ENCODE measurements at regions not wholly inside any gene's neighbourhood (a gene's known extent, or its start where the extent isn't known, plus 50 kb on each side); places are given as distances from the start of the nearest gene placed in this dataset.
"Not testable (repeated sequence)": the region's sequence is repeated elsewhere in the genome, so short reads cannot be mapped to it uniquely, and the experiment has no call there.

- Histone ChIP-seq H3K4me1 (ENCODE audit: control insufficient read depth in 2 of 2, insufficient read depth in 2 of 2, low read length in 2 of 2) (no peaks in the 10 kb centered on the region), H3K4me3 (ENCODE audit: low read length in 2 of 2) (no peak overlapping the region), H3K9me3 (ENCODE audit: control insufficient read depth in 2 of 2, insufficient read depth in 1 of 2, low read length in 1 of 2) (no peaks in the 10 kb centered on the region), H3K27ac (ENCODE audit: low read depth in 1 of 2, low read length in 1 of 2) (no peak overlapping the region), H3K27me3 (ENCODE audit: control insufficient read depth in 2 of 2, insufficient read depth in 1 of 2, low read length in 1 of 2) (no peaks in the 10 kb centered on the region), H3K36me3 (ENCODE audit: control insufficient read depth in 2 of 2, insufficient read depth in 2 of 2, low read length in 1 of 2) (no peaks in the 10 kb centered on the region)
- WGBS: 93% methylated on average over 9 of the region's 9 CpGs
- DNase-seq (ENCODE audit: low read depth in 6 of 9, low spot score in 9 of 9): no peak
Measured at GRCh38 chr12:5267603-5268423, 164.1 kb upstream of the NTF3 start.

GRCh38 chr12:5268424-5269210 lies 163.3 kb upstream of the NTF3 start:
- Histone ChIP-seq H3K27me3 (ENCODE audit: control insufficient read depth in 2 of 2, insufficient read depth in 1 of 2, low read length in 1 of 2) (no peaks in the 10 kb centered on the region), H3K4me3 (ENCODE audit: low read length in 2 of 2) (no peak overlapping the region), H3K9me3 (ENCODE audit: control insufficient read depth in 2 of 2, insufficient read depth in 1 of 2, low read length in 1 of 2) (no peaks in the 10 kb centered on the region), H3K27ac (ENCODE audit: low read depth in 1 of 2, low read length in 1 of 2) (no peak overlapping the region), H3K36me3 (ENCODE audit: control insufficient read depth in 2 of 2, insufficient read depth in 2 of 2, low read length in 1 of 2) (no peaks in the 10 kb centered on the region), H3K4me1 (ENCODE audit: control insufficient read depth in 2 of 2, insufficient read depth in 2 of 2, low read length in 2 of 2) (no peaks in the 10 kb centered on the region)
- 96% methylated on average over 6 of the region's 6 CpGs for WGBS
- no peak for DNase-seq (ENCODE audit: low read depth in 6 of 9, low spot score in 9 of 9)

GRCh38 chr12:5269846-5270245 lies 162.1 kb upstream of the NTF3 start:
- no peaks in the 10 kb centered on the region for H3K27me3 ChIP-seq (ENCODE audit: control insufficient read depth in 2 of 2, insufficient read depth in 1 of 2, low read length in 1 of 2)
- no peak overlapping the region for H3K4me3 ChIP-seq (ENCODE audit: low read length in 2 of 2)
- 96% methylated on average over 3 of the region's 3 CpGs for WGBS
- DNase-seq (ENCODE audit: low read depth in 6 of 9, low spot score in 9 of 9): no peak
- no peaks in the 10 kb centered on the region for H3K4me1 ChIP-seq (ENCODE audit: control insufficient read depth in 2 of 2, insufficient read depth in 2 of 2, low read length in 2 of 2)
- H3K9me3 ChIP-seq (ENCODE audit: control insufficient read depth in 2 of 2, insufficient read depth in 1 of 2, low read length in 1 of 2): no peaks in the 10 kb centered on the region
- no peaks in the 10 kb centered on the region for H3K36me3 ChIP-seq (ENCODE audit: control insufficient read depth in 2 of 2, insufficient read depth in 2 of 2, low read length in 1 of 2)
- no peak overlapping the region for H3K27ac ChIP-seq (ENCODE audit: low read depth in 1 of 2, low read length in 1 of 2)

- WGBS: 95% methylated on average over 6 of the region's 6 CpGs
- H3K4me1 ChIP-seq (ENCODE audit: control insufficient read depth in 2 of 2, insufficient read depth in 2 of 2, low read length in 2 of 2): no peaks in the 10 kb centered on the region
- no peaks in the 10 kb centered on the region for H3K36me3 ChIP-seq (ENCODE audit: control insufficient read depth in 2 of 2, insufficient read depth in 2 of 2, low read length in 1 of 2)
- H3K4me3 ChIP-seq (ENCODE audit: low read length in 2 of 2): no peak overlapping the region
- H3K27me3 ChIP-seq (ENCODE audit: control insufficient read depth in 2 of 2, insufficient read depth in 1 of 2, low read length in 1 of 2): no peaks in the 10 kb centered on the region
- no peaks in the 10 kb centered on the region for H3K9me3 ChIP-seq (ENCODE audit: control insufficient read depth in 2 of 2, insufficient read depth in 1 of 2, low read length in 1 of 2)
- H3K27ac ChIP-seq (ENCODE audit: low read depth in 1 of 2, low read length in 1 of 2): no peak overlapping the region
- DNase-seq (ENCODE audit: low read depth in 6 of 9, low spot score in 9 of 9): no peak
Measured at GRCh38 chr12:5272018-5272785, 159.7 kb upstream of the NTF3 start.

- H3K27ac ChIP-seq (ENCODE audit: low read depth in 1 of 2, low read length in 1 of 2): no peak overlapping the region
- WGBS: 89% methylated on average over 8 of the region's 8 CpGs
- H3K27me3 ChIP-seq (ENCODE audit: control insufficient read depth in 2 of 2, insufficient read depth in 1 of 2, low read length in 1 of 2): no peaks in the 10 kb centered on the region
- H3K4me3 ChIP-seq (ENCODE audit: low read length in 2 of 2): no peak overlapping the region
- no peaks in the 10 kb centered on the region for H3K4me1 ChIP-seq (ENCODE audit: control insufficient read depth in 2 of 2, insufficient read depth in 2 of 2, low read length in 2 of 2)
- H3K9me3 ChIP-seq (ENCODE audit: control insufficient read depth in 2 of 2, insufficient read depth in 1 of 2, low read length in 1 of 2): no peaks in the 10 kb centered on the region
- H3K36me3 ChIP-seq (ENCODE audit: control insufficient read depth in 2 of 2, insufficient read depth in 2 of 2, low read length in 1 of 2): no peaks in the 10 kb centered on the region
- DNase-seq (ENCODE audit: low read depth in 6 of 9, low spot score in 9 of 9): no peak
Measured at GRCh38 chr12:5273709-5274108, 158.2 kb upstream of the NTF3 start.

- H3K9me3 ChIP-seq (ENCODE audit: control insufficient read depth in 2 of 2, insufficient read depth in 1 of 2, low read length in 1 of 2): no peaks in the 10 kb centered on the region
- no peaks in the 10 kb centered on the region for H3K27me3 ChIP-seq (ENCODE audit: control insufficient read depth in 2 of 2, insufficient read depth in 1 of 2, low read length in 1 of 2)
- no peaks in the 10 kb centered on the region for H3K36me3 ChIP-seq (ENCODE audit: control insufficient read depth in 2 of 2, insufficient read depth in 2 of 2, low read length in 1 of 2)
- H3K27ac ChIP-seq (ENCODE audit: low read depth in 1 of 2, low read length in 1 of 2): no peak overlapping the region
- H3K4me1 ChIP-seq (ENCODE audit: control insufficient read depth in 2 of 2, insufficient read depth in 2 of 2, low read length in 2 of 2): no peaks in the 10 kb centered on the region
- no peak overlapping the region for H3K4me3 ChIP-seq (ENCODE audit: low read length in 2 of 2)
- 96% methylated on average over 4 of the region's 4 CpGs for WGBS
- DNase-seq (ENCODE audit: low read depth in 6 of 9, low spot score in 9 of 9): no peak
Measured at GRCh38 chr12:5276327-5276880, 155.5 kb upstream of the NTF3 start.

- no peak for DNase-seq (ENCODE audit: low read depth in 6 of 9, low spot score in 9 of 9)
- Histone ChIP-seq H3K27me3 (ENCODE audit: control insufficient read depth in 2 of 2, insufficient read depth in 1 of 2, low read length in 1 of 2) (no peaks in the 10 kb centered on the region), H3K4me1 (ENCODE audit: control insufficient read depth in 2 of 2, insufficient read depth in 2 of 2, low read length in 2 of 2) (no peaks in the 10 kb centered on the region), H3K27ac (ENCODE audit: low read depth in 1 of 2, low read length in 1 of 2) (no peak overlapping the region), H3K4me3 (ENCODE audit: low read length in 2 of 2) (no peak overlapping the region), H3K36me3 (ENCODE audit: control insufficient read depth in 2 of 2, insufficient read depth in 2 of 2, low read length in 1 of 2) (no peaks in the 10 kb centered on the region), H3K9me3 (ENCODE audit: control insufficient read depth in 2 of 2, insufficient read depth in 1 of 2, low read length in 1 of 2) (no peaks in the 10 kb centered on the region)
- WGBS: 97% methylated on average over 5 of the region's 5 CpGs
Measured at GRCh38 chr12:5280086-5280485, 151.8 kb upstream of the NTF3 start.

- H3K36me3 ChIP-seq (ENCODE audit: control insufficient read depth in 2 of 2, insufficient read depth in 2 of 2, low read length in 1 of 2); H3K27ac ChIP-seq (ENCODE audit: low read depth in 1 of 2, low read length in 1 of 2); DNase-seq (ENCODE audit: low read depth in 6 of 9, low spot score in 9 of 9); H3K9me3 ChIP-seq (ENCODE audit: control insufficient read depth in 2 of 2, insufficient read depth in 1 of 2, low read length in 1 of 2); H3K4me3 ChIP-seq (ENCODE audit: low read length in 2 of 2); H3K4me1 ChIP-seq (ENCODE audit: control insufficient read depth in 2 of 2, insufficient read depth in 2 of 2, low read length in 2 of 2); H3K27me3 ChIP-seq (ENCODE audit: control insufficient read depth in 2 of 2, insufficient read depth in 1 of 2, low read length in 1 of 2): not testable (repeated sequence)
- WGBS: 91% methylated on average over 21 of the region's 21 CpGs
Measured at GRCh38 chr12:5290368-5290767, 141.5 kb upstream of the NTF3 start.

Data from thymus (tissue), 11 donors.